IMR-90 (cell line): ENCODE measurements at regions not wholly inside any gene's neighbourhood (a gene's known extent, or its start where the extent isn't known, plus 50 kb on each side); places are given as distances from the start of the nearest gene placed in this dataset.

ENCODE experiments used
- ATAC-seq: fragments of 200-7000 bp; cut with Tn5 transposase; 2 replicates; pipeline ENCODE4 v1.9.1; 2020; ENCODE audit warnings: low read depth, mild to moderate bottlenecking, moderate library complexity
- BruUV-seq: library from RNA; stranded (reverse); fragments of 400-500 nt; replicated peaks from 2 replicates; lab custom pipeline; 2021; lab: Mats Ljungman, UMichigan
- CTCF ChIA-PET: fragments of 300-600 bp; formaldehyde crosslinking; extraction: SDS; loops from one replicate; lab custom pipeline; 2021; ENCODE audit warnings: antibody characterized with exemption; lab: Yijun Ruan, JAX
- POLR2A ChIA-PET: fragments of 300-600 bp; sonication (Branson Sonifier 250); formaldehyde crosslinking; loops from one replicate; lab custom pipeline; 2022; ENCODE audit warnings: antibody characterized with exemption; ENCODE audit not compliant: unreplicated experiment; lab: Charles Lee
- DNase-seq: peaks from one replicate; pipeline ENCODE4 v3.0.0; 2013
- H2AFZ ChIP-seq: replicated peaks from 2 replicates; pipeline ENCODE3; 2013; ENCODE audit warnings: low read length, mild to moderate bottlenecking; ENCODE audit not compliant: poor library complexity
- H2AK5ac ChIP-seq: 2 replicates; pipeline ENCODE4 v1.6.1; 2013; ENCODE audit warnings: low read depth, low read length, inconsistent platforms
- H2AK9ac ChIP-seq: replicated peaks from 2 replicates; pipeline ENCODE3; 2013; ENCODE audit warnings: mild to moderate bottlenecking, low read depth, low read length, moderate library complexity; ENCODE audit not compliant: poor library complexity
- H2BK120ac ChIP-seq: 2 replicates; pipeline ENCODE4 v1.6.1; 2013; ENCODE audit warnings: low read depth, low read length, inconsistent platforms
- H2BK15ac ChIP-seq: 3 replicates; pipeline ENCODE4 v1.6.1; 2013; ENCODE audit warnings: low read depth, low read length, inconsistent platforms
- H2BK20ac ChIP-seq: 2 replicates; pipeline ENCODE4 v1.6.1; 2013; ENCODE audit warnings: low read depth, mild to moderate bottlenecking, inconsistent platforms, low read length, moderate library complexity
- H2BK5ac ChIP-seq: 2 replicates; pipeline ENCODE4 v1.6.1; 2013; ENCODE audit warnings: mild to moderate bottlenecking, low read depth, low read length, inconsistent platforms; ENCODE audit not compliant: poor library complexity, severe bottlenecking
- H3K14ac ChIP-seq: replicated peaks from 2 replicates; pipeline ENCODE4 v1.6.1; 2013; ENCODE audit warnings: low read depth, low read length, inconsistent platforms
- H3K18ac ChIP-seq: 2 replicates; pipeline ENCODE4 v1.6.1; 2013; ENCODE audit warnings: low read depth, low read length, control low read depth
- H3K23ac ChIP-seq: 2 replicates; pipeline ENCODE4 v1.6.1; 2013; ENCODE audit warnings: low read depth, low read length, inconsistent platforms
- H3K27ac ChIP-seq: 2 replicates; pipeline ENCODE4 v1.5.1; 2013; ENCODE audit warnings: mild to moderate bottlenecking, control low read depth, low read length; ENCODE audit not compliant: insufficient read depth
- H3K27me3 ChIP-seq: 2 replicates; pipeline ENCODE4 v1.6.1; 2013; ENCODE audit warnings: low read length; ENCODE audit not compliant: control insufficient read depth, insufficient read depth
- H3K36me3 ChIP-seq: 2 replicates; pipeline ENCODE4 v1.6.1; 2013; ENCODE audit warnings: low read length, mixed read lengths; ENCODE audit not compliant: control insufficient read depth, insufficient read depth
- H3K4ac ChIP-seq: 2 replicates; pipeline ENCODE4 v1.6.1; 2013; ENCODE audit warnings: low read depth, low read length, inconsistent platforms
- H3K4me1 ChIP-seq: 2 replicates; pipeline ENCODE4 v1.6.1; 2013; ENCODE audit warnings: low read length, mixed read lengths; ENCODE audit not compliant: control insufficient read depth, insufficient read depth
- H3K4me2 ChIP-seq: 2 replicates; pipeline ENCODE4 v1.6.1; 2013; ENCODE audit warnings: low read depth, mild to moderate bottlenecking, control low read depth, low read length, moderate library complexity
- H3K4me3 ChIP-seq: 2 replicates; pipeline ENCODE4 v1.5.1; 2013; ENCODE audit warnings: low read depth, mild to moderate bottlenecking, control low read depth, low read length, moderate library complexity; ENCODE audit not compliant: insufficient read depth
- H3K56ac ChIP-seq: 2 replicates; pipeline ENCODE4 v1.6.1; 2013; ENCODE audit warnings: low read length, inconsistent platforms; ENCODE audit not compliant: insufficient read depth; ENCODE audit errors: extremely low read depth
- H3K79me1 ChIP-seq, 2 experiments: 2 replicates each; pipeline ENCODE4 v1.6.1; 2013; ENCODE audit warnings: low read length in 2 of 2, inconsistent platforms in 1 of 2, low read depth in 1 of 2
- H3K9ac ChIP-seq: 2 replicates; pipeline ENCODE4 v1.6.1; 2013; ENCODE audit warnings: low read depth, low read length, control low read depth
- H3K9me1 ChIP-seq: 2 replicates; pipeline ENCODE4 v1.6.1; 2013; ENCODE audit warnings: low read length, inconsistent platforms; ENCODE audit not compliant: insufficient read depth
- H3K9me3 ChIP-seq: 2 replicates; pipeline ENCODE4 v1.6.1; 2013; ENCODE audit warnings: low read length; ENCODE audit not compliant: control insufficient read depth, insufficient read depth
- H4K20me1 ChIP-seq: 2 replicates; pipeline ENCODE4 v1.6.1; 2013; ENCODE audit warnings: low read length, inconsistent platforms; ENCODE audit not compliant: insufficient read depth
- H4K5ac ChIP-seq: 2 replicates; pipeline ENCODE4 v1.6.1; 2013; ENCODE audit warnings: mild to moderate bottlenecking, low read depth, low read length, control low read depth
- H4K8ac ChIP-seq, 2 experiments: 2 replicates each; pipeline ENCODE4 v1.6.1; 2013; ENCODE audit warnings: low read depth in 2 of 2, low read length in 2 of 2, control low read depth in 1 of 2, inconsistent platforms in 1 of 2
- H4K91ac ChIP-seq: 2 replicates; pipeline ENCODE4 v1.6.1; 2013; ENCODE audit warnings: low read depth, low read length, inconsistent platforms; ENCODE audit not compliant: insufficient read depth
- BHLHE40 ChIP-seq: fragments of 150-350 bp; IDR thresholded peaks from 2 replicates; pipeline ENCODE4 v1.6.1; 2016; ENCODE audit warnings: mild to moderate bottlenecking, low read depth, low read length
- CEBPB ChIP-seq: IDR thresholded peaks from 2 replicates; pipeline ENCODE4 v1.6.1; 2012; ENCODE audit warnings: low read depth, low read length, improper control_type of control experiment
- CHD1 ChIP-seq: IDR thresholded peaks from 2 replicates; pipeline ENCODE4 v1.6.1; 2012; ENCODE audit warnings: low read depth, low read length, improper control_type of control experiment
- FOS ChIP-seq: fragments of 150-350 bp; IDR thresholded peaks from 2 replicates; pipeline ENCODE4 v1.6.1; 2016; ENCODE audit warnings: low read depth, low read length
- MAFK ChIP-seq: IDR thresholded peaks from 2 replicates; pipeline ENCODE4 v1.6.1; 2012; ENCODE audit warnings: low read depth, low read length, improper control_type of control experiment
- MAZ ChIP-seq: IDR thresholded peaks from 2 replicates; pipeline ENCODE4 v1.6.1; 2012; ENCODE audit warnings: low read depth, mild to moderate bottlenecking, low read length, improper control_type of control experiment, moderate library complexity, borderline replicate concordance
- MXI1 ChIP-seq: IDR thresholded peaks from 2 replicates; pipeline ENCODE4 v1.6.1; 2012; ENCODE audit warnings: low read depth, mild to moderate bottlenecking, low read length, moderate library complexity, borderline replicate concordance
- NFE2L2 ChIP-seq: fragments of 150-350 bp; IDR thresholded peaks from 2 replicates; pipeline ENCODE4 v1.6.1; 2016; ENCODE audit warnings: low read depth, mild to moderate bottlenecking, low read length
- POLR2A ChIP-seq: IDR thresholded peaks from 2 replicates; pipeline ENCODE4 v1.6.1; 2012; ENCODE audit warnings: mild to moderate bottlenecking, low read depth, low read length
- RAD21 ChIP-seq: IDR thresholded peaks from 2 replicates; pipeline ENCODE4 v1.6.1; 2012; ENCODE audit warnings: low read length, improper control_type of control experiment
- RCOR1 ChIP-seq: IDR thresholded peaks from 2 replicates; pipeline ENCODE4 v1.6.1; 2012; ENCODE audit warnings: mild to moderate bottlenecking, low read length, improper control_type of control experiment; ENCODE audit not compliant: insufficient replicate concordance
- RFX5 ChIP-seq: IDR thresholded peaks from 2 replicates; pipeline ENCODE4 v1.8.0; 2012; ENCODE audit warnings: low read depth, mild to moderate bottlenecking, low read length, moderate library complexity
- SMC3 ChIP-seq: fragments of 150-350 bp; IDR thresholded peaks from 2 replicates; pipeline ENCODE4 v1.6.1; 2016; ENCODE audit warnings: low read depth, mild to moderate bottlenecking, antibody characterized with exemption, low read length, moderate library complexity
- WGBS, 2 experiments: methylation state at CpG; one replicate each; pipeline versions ENCODE4 v1.1.5 to v1.1.7; 2013; ENCODE audit warnings: missing lambda C conversion rate in 2 of 2; ENCODE audit not compliant: insufficient read length in 1 of 2; ENCODE audit errors: extremely low coverage in 2 of 2; 5-methylcytosine and 5-hydroxymethylcytosine counted together
- dilution Hi-C: fragments of 300-500 bp; cut with HindIII; formaldehyde crosslinking; loops from one replicate; pipeline ENCODE4 v1.14.3; 2018; ENCODE audit warnings: low sequenced_read_pairs; ENCODE audit not compliant: unreplicated experiment
- in situ Hi-C: fragments of 300-500 bp; cut with MboI; formaldehyde crosslinking; loops from 3 replicates; pipeline ENCODE4 v1.14.3; 2019; ENCODE audit warnings: low sequenced_read_pairs, inconsistent platforms, mixed read lengths
- intact Hi-C: fragments of 100-400 bp; cut with micrococcal nuclease; formaldehyde crosslinking; loops from 2 replicates; pipeline ENCODE4 v1.10.0; 2022
- TF ChIP-seq, protein P1 (sequence below): fragments of 150-350 bp; IDR thresholded peaks from 2 replicates; pipeline ENCODE4 v1.6.1; 2017; ENCODE audit warnings: mild to moderate bottlenecking, antibody characterized with exemption, low read length, low read depth
- TF ChIP-seq, protein P2 (sequence below): conservative IDR thresholded peaks from 2 replicates; pipeline ENCODE4 v1.5.1; 2012; ENCODE audit warnings: mild to moderate bottlenecking, low read depth, low read length, improper control_type of control experiment
- TF ChIP-seq, protein P3 (sequence below): fragments of 150-350 bp; IDR thresholded peaks from 2 replicates; pipeline ENCODE4 v1.6.1; 2016; ENCODE audit warnings: low read depth, mild to moderate bottlenecking, low read length, moderate library complexity, borderline replicate concordance

DNA sequence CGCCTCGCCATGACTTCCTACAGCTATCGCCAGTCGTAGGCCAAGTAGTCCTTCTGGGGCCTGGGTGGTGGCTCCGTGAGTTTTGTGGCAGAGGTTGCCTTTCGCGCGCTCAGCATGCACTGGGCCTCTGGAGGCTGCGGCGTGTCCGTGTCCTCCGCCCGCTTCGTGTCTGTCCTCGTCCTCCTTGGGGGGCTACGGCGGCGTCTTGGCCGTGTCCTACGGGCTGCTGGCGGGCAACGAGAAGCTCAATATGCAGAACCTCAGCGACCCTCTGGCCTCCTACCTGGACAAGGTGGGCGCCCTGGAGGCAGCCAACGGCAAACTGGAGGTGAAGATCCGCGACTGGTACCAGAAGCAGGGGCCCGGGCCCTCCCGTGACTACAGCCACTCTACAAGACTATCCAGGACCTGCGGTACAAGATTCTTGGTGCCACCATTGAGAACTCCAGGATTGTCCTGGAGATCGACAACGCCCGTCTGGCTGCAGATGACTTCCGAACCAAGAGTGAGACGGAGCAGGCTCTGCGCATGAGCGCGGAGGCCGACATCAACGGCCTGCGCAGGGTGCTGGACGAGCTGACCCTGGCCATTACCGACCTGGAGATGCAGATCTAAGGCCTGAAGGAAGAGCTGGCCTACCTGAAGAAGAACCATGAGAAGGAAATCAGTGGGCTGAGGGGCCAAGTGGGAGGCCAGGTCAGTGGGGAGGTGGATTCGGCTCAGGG lies 296.3 kb downstream of the OGFRL1 start:
- H3K9ac ChIP-seq, result no peak overlapping the region
- no peak overlapping the region for H3K4ac ChIP-seq
- no peak overlapping the region for H3K14ac ChIP-seq
- no peak overlapping the region for H2AK9ac ChIP-seq
- no peak overlapping the region for H4K91ac ChIP-seq
- in situ Hi-C loops, result no loop called here
- 86% methylated on average over 22 of the region's 44 CpGs; no CpG with 5 or more reads in 1 of the 2 experiments for WGBS, 2 experiments
- POLR2A ChIA-PET, result no interaction called here
- H3K79me1 ChIP-seq, result no peaks in the 10 kb centered on the region
- CTCF ChIA-PET, result no interaction called here
- H3K27ac ChIP-seq, result no peak overlapping the region
- no peaks in the 10 kb centered on the region for H3K9me1 ChIP-seq
- dilution Hi-C loops, result no loop called here
- no peak overlapping the region for H2BK120ac ChIP-seq
- no peak overlapping the region for H3K23ac ChIP-seq
- no peak overlapping the region for H3K4me2 ChIP-seq
- no peak overlapping the region for H2BK5ac ChIP-seq
- no peak overlapping the region for H2BK20ac ChIP-seq
- H4K5ac ChIP-seq, result no peak overlapping the region
- H3K36me3 ChIP-seq, result no peaks in the 10 kb centered on the region
- H3K9me3 ChIP-seq, result no peaks in the 10 kb centered on the region
- no peak overlapping the region for H3K4me3 ChIP-seq
- intact Hi-C loops, result no loop called here
- H2BK15ac ChIP-seq, result no peak overlapping the region
- H3K4me1 ChIP-seq, result no peaks in the 10 kb centered on the region
- TF ChIP-seq, protein P1, sequence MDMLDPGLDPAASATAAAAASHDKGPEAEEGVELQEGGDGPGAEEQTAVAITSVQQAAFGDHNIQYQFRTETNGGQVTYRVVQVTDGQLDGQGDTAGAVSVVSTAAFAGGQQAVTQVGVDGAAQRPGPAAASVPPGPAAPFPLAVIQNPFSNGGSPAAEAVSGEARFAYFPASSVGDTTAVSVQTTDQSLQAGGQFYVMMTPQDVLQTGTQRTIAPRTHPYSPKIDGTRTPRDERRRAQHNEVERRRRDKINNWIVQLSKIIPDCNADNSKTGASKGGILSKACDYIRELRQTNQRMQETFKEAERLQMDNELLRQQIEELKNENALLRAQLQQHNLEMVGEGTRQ, result no peak
- no peak for TF ChIP-seq MAZ
- no peak for TF ChIP-seq MAFK
- no peak for TF ChIP-seq CEBPB
- TF ChIP-seq, protein P2, sequence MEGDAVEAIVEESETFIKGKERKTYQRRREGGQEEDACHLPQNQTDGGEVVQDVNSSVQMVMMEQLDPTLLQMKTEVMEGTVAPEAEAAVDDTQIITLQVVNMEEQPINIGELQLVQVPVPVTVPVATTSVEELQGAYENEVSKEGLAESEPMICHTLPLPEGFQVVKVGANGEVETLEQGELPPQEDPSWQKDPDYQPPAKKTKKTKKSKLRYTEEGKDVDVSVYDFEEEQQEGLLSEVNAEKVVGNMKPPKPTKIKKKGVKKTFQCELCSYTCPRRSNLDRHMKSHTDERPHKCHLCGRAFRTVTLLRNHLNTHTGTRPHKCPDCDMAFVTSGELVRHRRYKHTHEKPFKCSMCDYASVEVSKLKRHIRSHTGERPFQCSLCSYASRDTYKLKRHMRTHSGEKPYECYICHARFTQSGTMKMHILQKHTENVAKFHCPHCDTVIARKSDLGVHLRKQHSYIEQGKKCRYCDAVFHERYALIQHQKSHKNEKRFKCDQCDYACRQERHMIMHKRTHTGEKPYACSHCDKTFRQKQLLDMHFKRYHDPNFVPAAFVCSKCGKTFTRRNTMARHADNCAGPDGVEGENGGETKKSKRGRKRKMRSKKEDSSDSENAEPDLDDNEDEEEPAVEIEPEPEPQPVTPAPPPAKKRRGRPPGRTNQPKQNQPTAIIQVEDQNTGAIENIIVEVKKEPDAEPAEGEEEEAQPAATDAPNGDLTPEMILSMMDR, result no peak
- TF ChIP-seq FOS, result no peak
- no peak for TF ChIP-seq POLR2A
- no peak for TF ChIP-seq BHLHE40
- no peak for TF ChIP-seq MXI1
- TF ChIP-seq RAD21, result no peak
- no peak for TF ChIP-seq SMC3
- TF ChIP-seq, protein P3, sequence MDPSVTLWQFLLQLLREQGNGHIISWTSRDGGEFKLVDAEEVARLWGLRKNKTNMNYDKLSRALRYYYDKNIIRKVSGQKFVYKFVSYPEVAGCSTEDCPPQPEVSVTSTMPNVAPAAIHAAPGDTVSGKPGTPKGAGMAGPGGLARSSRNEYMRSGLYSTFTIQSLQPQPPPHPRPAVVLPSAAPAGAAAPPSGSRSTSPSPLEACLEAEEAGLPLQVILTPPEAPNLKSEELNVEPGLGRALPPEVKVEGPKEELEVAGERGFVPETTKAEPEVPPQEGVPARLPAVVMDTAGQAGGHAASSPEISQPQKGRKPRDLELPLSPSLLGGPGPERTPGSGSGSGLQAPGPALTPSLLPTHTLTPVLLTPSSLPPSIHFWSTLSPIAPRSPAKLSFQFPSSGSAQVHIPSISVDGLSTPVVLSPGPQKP, result no peak
- no peak for TF ChIP-seq RCOR1
- TF ChIP-seq CHD1, result no peak
- no peak for TF ChIP-seq RFX5
- TF ChIP-seq NFE2L2, result no peak
- H3K56ac ChIP-seq, result no peak overlapping the region
- H4K20me1 ChIP-seq, result no peaks in the 10 kb centered on the region
- H2AFZ ChIP-seq, result no peak overlapping the region
- no peak overlapping the region for H3K18ac ChIP-seq
- ATAC-seq (no peak), DNase-seq (no peak)
- no peaks in the 10 kb centered on the region; the same call in 1 of the 2 replicates for H3K27me3 ChIP-seq
- H4K8ac ChIP-seq, result no peak overlapping the region
- no TSS peak for BruUV-seq
- no peak overlapping the region for H2AK5ac ChIP-seq
